SK-N-SH (cell line): ENCODE measurements at regions not wholly inside any gene's neighbourhood (a gene's known extent, or its start where the extent isn't known, plus 50 kb on each side); places are given as distances from the start of the nearest gene placed in this dataset.

Experiments
- CTCF ChIA-PET: fragments of 300-600, 350-600 bp; formaldehyde crosslinking; extraction: SDS; loops from one replicate; lab custom pipeline; 2021; lab: Yijun Ruan, JAX
- POLR2A ChIA-PET: fragments of 350-600 bp; sonication (Branson Sonifier 250); formaldehyde crosslinking; extraction: SDS; loops from one replicate; lab custom pipeline; 2020; ENCODE audit warnings: antibody characterized with exemption, inconsistent platforms; lab: Yijun Ruan, JAX
- DNase-seq: peaks from one replicate; pipeline ENCODE4 v3.0.0; 2012
- H2AFZ ChIP-seq: fragments of 200-600 bp; sonication (generic); 2 replicates; pipeline ENCODE4 v1.8.1; 2016; ENCODE audit warnings: antibody characterized with exemption, mild to moderate bottlenecking, low read depth
- H3F3A ChIP-seq: fragments of 200-600 bp; sonication (generic); replicated peaks from 2 replicates; pipeline ENCODE3; 2016; ENCODE audit warnings: antibody characterized with exemption, mild to moderate bottlenecking; ENCODE audit not compliant: insufficient read depth
- H3K27ac ChIP-seq, 2 experiments: fragments of 200-500 bp in 1 of 2; fragments of 200-600 bp in 1 of 2; sonication (Bioruptor generic) in 1 of 2; sonication (generic), shearing (Covaris generic) in 1 of 2; 2 replicates each; pipeline versions ENCODE4 v1.5.1 to v1.6.1; 2014 to 2016; ENCODE audit warnings: low read depth in 2 of 2, inconsistent platforms in 1 of 2, low read length in 1 of 2, mild to moderate bottlenecking in 1 of 2, mixed read lengths in 1 of 2
- H3K27me3 ChIP-seq: fragments of 200-600 bp; sonication (generic), shearing (Covaris generic); 2 replicates; pipeline ENCODE4 v1.6.1; 2016; ENCODE audit warnings: mixed run types; ENCODE audit not compliant: insufficient read depth
- H3K36me3 ChIP-seq, 2 experiments: fragments of 200-500 bp in 1 of 2; fragments of 200-600 bp in 1 of 2; sonication (Bioruptor generic) in 1 of 2; sonication (generic) in 1 of 2; replicated peaks in 1 of 2; 2 replicates each; pipeline versions ENCODE3 to v1.5.1; 2014 to 2016; ENCODE audit warnings: low read length in 1 of 2, mild to moderate bottlenecking in 1 of 2; ENCODE audit not compliant: insufficient read depth in 2 of 2, control insufficient read depth in 1 of 2
- H3K4me1 ChIP-seq, 2 experiments: fragments of 200-500 bp in 1 of 2; fragments of 200-600 bp in 1 of 2; sonication (Bioruptor generic) in 1 of 2; sonication (generic), shearing (Covaris generic) in 1 of 2; 2 replicates each; pipeline versions ENCODE4 v1.5.1 to v1.6.1; 2014 to 2016; ENCODE audit warnings: low read depth in 1 of 2, low read length in 1 of 2, mixed run types in 1 of 2; ENCODE audit not compliant: insufficient read depth in 2 of 2, control insufficient read depth in 1 of 2
- H3K4me2 ChIP-seq: fragments of 200-600 bp; sonication (generic), shearing (Covaris generic); 2 replicates; pipeline ENCODE4 v1.6.1; 2017; ENCODE audit warnings: mixed run types
- H3K4me3 ChIP-seq, 2 experiments: fragments of 200-500 bp in 1 of 2; fragments of 200-600 bp in 1 of 2; sonication (Bioruptor generic) in 1 of 2; sonication (generic), shearing (Covaris generic) in 1 of 2; 2 replicates each; pipeline versions ENCODE4 v1.5.1 to v1.8.1; 2014 to 2016; ENCODE audit warnings: low read depth in 2 of 2, inconsistent platforms in 1 of 2, low read length in 1 of 2, mild to moderate bottlenecking in 1 of 2, mixed read lengths in 1 of 2, moderate library complexity in 1 of 2
- H3K79me2 ChIP-seq: fragments of 200-600 bp; sonication (generic); 2 replicates; pipeline ENCODE4 v1.8.1; 2017; ENCODE audit warnings: mild to moderate bottlenecking; ENCODE audit not compliant: insufficient read depth
- H3K9ac ChIP-seq: fragments of 200-600 bp; sonication (generic); 2 replicates; pipeline ENCODE4 v1.6.1; 2017; ENCODE audit warnings: mixed run types
- H3K9me2 ChIP-seq: fragments of 200-600 bp; sonication (generic); 2 replicates; pipeline ENCODE4 v1.6.1; 2017; ENCODE audit warnings: mixed run types
- H3K9me3 ChIP-seq: fragments of 200-600 bp; sonication (generic); 2 replicates; pipeline ENCODE4 v1.6.1; 2017; ENCODE audit warnings: mixed run types, mild to moderate bottlenecking, moderate library complexity
- H4K20me1 ChIP-seq: fragments of 200-600 bp; sonication (generic); 2 replicates; pipeline ENCODE4 v1.6.1; 2017; ENCODE audit warnings: mild to moderate bottlenecking, mixed run types; ENCODE audit not compliant: insufficient read depth
- CHD2 ChIP-seq: fragments of 150-350 bp; IDR thresholded peaks from 2 replicates; pipeline ENCODE4 v1.6.1; 2018; ENCODE audit warnings: low read length; ENCODE audit not compliant: partially characterized antibody
- GABPA ChIP-seq: IDR thresholded peaks from 2 replicates; pipeline ENCODE4 v1.4.0; 2012; ENCODE audit warnings: low read depth, mild to moderate bottlenecking
- GATA2 ChIP-seq: sonication (generic); formaldehyde crosslinking; IDR thresholded peaks from 2 replicates; pipeline ENCODE4 v1.5.0; 2020; ENCODE audit warnings: mild to moderate bottlenecking, missing genetic modification reagents
- IRF3 ChIP-seq: fragments of 150-350 bp; IDR thresholded peaks from 2 replicates; pipeline ENCODE4 v1.6.1; 2016; ENCODE audit warnings: mild to moderate bottlenecking, low read depth, low read length
- JUND ChIP-seq: IDR thresholded peaks from 2 replicates; pipeline ENCODE4 v1.4.0; 2012
- NFIC ChIP-seq: IDR thresholded peaks from 2 replicates; pipeline ENCODE4 v1.4.0; 2012; ENCODE audit warnings: borderline replicate concordance
- NRF1 ChIP-seq: IDR thresholded peaks from 2 replicates; pipeline ENCODE4 v1.6.1; 2012; ENCODE audit warnings: low read depth, mild to moderate bottlenecking, low read length
- PBX3 ChIP-seq: IDR thresholded peaks from 2 replicates; pipeline ENCODE4; 2012
- POLR2AphosphoS5 ChIP-seq: IDR thresholded peaks from 2 replicates; pipeline ENCODE4 v1.6.1; 2012; ENCODE audit warnings: low read depth, low read length
- RAD21 ChIP-seq: IDR thresholded peaks from 2 replicates; pipeline ENCODE4 v1.6.1; 2012; ENCODE audit warnings: mild to moderate bottlenecking, low read length
- SIN3A ChIP-seq: IDR thresholded peaks from 2 replicates; pipeline ENCODE4 v1.6.1; 2012; ENCODE audit warnings: low read depth, mild to moderate bottlenecking, low read length, moderate library complexity, borderline replicate concordance
- TAF1 ChIP-seq: IDR thresholded peaks from 2 replicates; pipeline ENCODE4 v1.6.1; 2012; ENCODE audit warnings: low read depth, mild to moderate bottlenecking, low read length, moderate library complexity, borderline replicate concordance
- TCF12 ChIP-seq: IDR thresholded peaks from 2 replicates; pipeline ENCODE4 v1.4.0; 2012
- YY1 ChIP-seq: IDR thresholded peaks from 2 replicates; pipeline ENCODE4 v1.4.0; 2012; ENCODE audit warnings: low read depth, mild to moderate bottlenecking
- TF ChIP-seq, protein P1 (sequence below): fragments of 200-600 bp; sonication (generic); IDR thresholded peaks from 2 replicates; pipeline ENCODE4 v1.6.1; 2017; ENCODE audit warnings: antibody characterized with exemption, mild to moderate bottlenecking, moderate library complexity
- TF ChIP-seq, protein P2 (sequence below): IDR thresholded peaks from 2 replicates; pipeline ENCODE4 v1.4.0; 2012; ENCODE audit warnings: low read depth
- TF ChIP-seq, protein P3 (sequence below): fragments of 150-350 bp; IDR thresholded peaks from 2 replicates; pipeline ENCODE4 v1.6.1; 2017; ENCODE audit warnings: antibody characterized with exemption, low read length, low read depth, borderline replicate concordance

GRCh38 chr2:7411691-7412090 is 494.5 kb downstream of the RNF144A start:
- no peaks in the 10 kb centered on the region for H3K79me2 ChIP-seq
- H3K27me3 ChIP-seq, result no peaks in the 10 kb centered on the region
- no peak overlapping the region for H3K9ac ChIP-seq
- ChIA-PET CTCF (no interaction called here), POLR2A (no interaction called here)
- TF ChIP-seq TCF12, result no peak
- no peak for TF ChIP-seq NFIC
- TF ChIP-seq POLR2AphosphoS5, result no peak
- no peak for TF ChIP-seq NRF1
- TF ChIP-seq, protein P1, sequence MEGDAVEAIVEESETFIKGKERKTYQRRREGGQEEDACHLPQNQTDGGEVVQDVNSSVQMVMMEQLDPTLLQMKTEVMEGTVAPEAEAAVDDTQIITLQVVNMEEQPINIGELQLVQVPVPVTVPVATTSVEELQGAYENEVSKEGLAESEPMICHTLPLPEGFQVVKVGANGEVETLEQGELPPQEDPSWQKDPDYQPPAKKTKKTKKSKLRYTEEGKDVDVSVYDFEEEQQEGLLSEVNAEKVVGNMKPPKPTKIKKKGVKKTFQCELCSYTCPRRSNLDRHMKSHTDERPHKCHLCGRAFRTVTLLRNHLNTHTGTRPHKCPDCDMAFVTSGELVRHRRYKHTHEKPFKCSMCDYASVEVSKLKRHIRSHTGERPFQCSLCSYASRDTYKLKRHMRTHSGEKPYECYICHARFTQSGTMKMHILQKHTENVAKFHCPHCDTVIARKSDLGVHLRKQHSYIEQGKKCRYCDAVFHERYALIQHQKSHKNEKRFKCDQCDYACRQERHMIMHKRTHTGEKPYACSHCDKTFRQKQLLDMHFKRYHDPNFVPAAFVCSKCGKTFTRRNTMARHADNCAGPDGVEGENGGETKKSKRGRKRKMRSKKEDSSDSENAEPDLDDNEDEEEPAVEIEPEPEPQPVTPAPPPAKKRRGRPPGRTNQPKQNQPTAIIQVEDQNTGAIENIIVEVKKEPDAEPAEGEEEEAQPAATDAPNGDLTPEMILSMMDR, result no peak
- TF ChIP-seq SIN3A, result no peak
- no peak for TF ChIP-seq IRF3
- TF ChIP-seq TAF1, result no peak
- TF ChIP-seq, protein P2, sequence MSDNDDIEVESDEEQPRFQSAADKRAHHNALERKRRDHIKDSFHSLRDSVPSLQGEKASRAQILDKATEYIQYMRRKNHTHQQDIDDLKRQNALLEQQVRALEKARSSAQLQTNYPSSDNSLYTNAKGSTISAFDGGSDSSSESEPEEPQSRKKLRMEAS, result no peak
- TF ChIP-seq GABPA, result no peak
- TF ChIP-seq GATA2 (CRISPR knock-in tag), result no peak
- no peak for TF ChIP-seq JUND
- TF ChIP-seq, protein P3, sequence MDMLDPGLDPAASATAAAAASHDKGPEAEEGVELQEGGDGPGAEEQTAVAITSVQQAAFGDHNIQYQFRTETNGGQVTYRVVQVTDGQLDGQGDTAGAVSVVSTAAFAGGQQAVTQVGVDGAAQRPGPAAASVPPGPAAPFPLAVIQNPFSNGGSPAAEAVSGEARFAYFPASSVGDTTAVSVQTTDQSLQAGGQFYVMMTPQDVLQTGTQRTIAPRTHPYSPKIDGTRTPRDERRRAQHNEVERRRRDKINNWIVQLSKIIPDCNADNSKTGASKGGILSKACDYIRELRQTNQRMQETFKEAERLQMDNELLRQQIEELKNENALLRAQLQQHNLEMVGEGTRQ, result no peak
- TF ChIP-seq CHD2, result no peak
- no peak for TF ChIP-seq YY1
- TF ChIP-seq PBX3, result no peak
- TF ChIP-seq RAD21, result no peak
- no peak overlapping the region for H3K4me3 ChIP-seq
- H3K9me3 ChIP-seq, result no peaks in the 10 kb centered on the region
- H3K4me2 ChIP-seq, result no peak overlapping the region
- DNase-seq, result no peak
- no peak overlapping the region for H2AFZ ChIP-seq
- H3F3A ChIP-seq, result no peaks in the 10 kb centered on the region
- H3K36me3 ChIP-seq, result no peaks in the 10 kb centered on the region
- H3K9me2 ChIP-seq, result no peaks in the 10 kb centered on the region
- H3K4me1 ChIP-seq, result peaks cover 0 to 8% of the 10 kb centered on the region in 2 experiments; a peak in 2 of 4 replicates
- H3K27ac ChIP-seq, result no peak overlapping the region
- no peaks in the 10 kb centered on the region for H4K20me1 ChIP-seq
